GM19328 (cell line): ENCODE measurements at regions not wholly inside any gene's neighbourhood (a gene's known extent, or its start where the extent isn't known, plus 50 kb on each side); places are given as distances from the start of the nearest gene placed in this dataset.
"Not testable (repeated sequence)": the region's sequence is repeated elsewhere in the genome, so short reads cannot be mapped to it uniquely, and the experiment has no call there.

Experiments used
- ATAC-seq: cut with Tn5 transposase; IDR thresholded peaks from one replicate; pipeline ENCODE4 v1.9.1; 2021; ENCODE audit warnings: mild to moderate bottlenecking, moderate library complexity; ENCODE audit not compliant: unreplicated experiment

- no peak for ATAC-seq
Measured at GRCh38 chr7:91660734-91661356, 219.7 kb downstream of the MTERF1 start.

GRCh38 chr7:91661727-91662126 is 218.8 kb downstream of the MTERF1 start:
- ATAC-seq = no peak

- ATAC-seq = no peak
Measured at GRCh38 chr7:91668217-91668616, 212.3 kb downstream of the MTERF1 start.

GRCh38 chr7:91671245-91671644 is 209.3 kb downstream of the MTERF1 start:
- ATAC-seq = no peak

- ATAC-seq = no peak
Measured at GRCh38 chr7:91674470-91674869, 206.0 kb downstream of the MTERF1 start.

- no peak for ATAC-seq
Measured at GRCh38 chr7:91681718-91682117, 198.8 kb downstream of the MTERF1 start.

- no peak for ATAC-seq
Measured at GRCh38 chr7:91683823-91684222, 196.7 kb downstream of the MTERF1 start.

- no peak for ATAC-seq
Measured at GRCh38 chr7:91685544-91685943, 195.0 kb downstream of the MTERF1 start.

GRCh38 chr7:91690541-91691070 is 189.9 kb downstream of the MTERF1 start:
- ATAC-seq = no peak

- ATAC-seq = no peak
Measured at GRCh38 chr7:91691865-91692264, 188.6 kb downstream of the MTERF1 start.

- no peak for ATAC-seq
Measured at GRCh38 chr7:91692800-91693199, 187.7 kb downstream of the MTERF1 start.

- no peak for ATAC-seq
Measured at GRCh38 chr7:91694351-91694841, 186.1 kb downstream of the MTERF1 start.

GRCh38 chr7:91710881-91711280 is 169.6 kb downstream of the MTERF1 start:
- ATAC-seq = no peak

GRCh38 chr7:91713669-91714068 is 166.8 kb downstream of the MTERF1 start:
- no peak for ATAC-seq

- no peak for ATAC-seq
Measured at GRCh38 chr7:91717681-91718470, 162.6 kb downstream of the MTERF1 start.

- no peak for ATAC-seq
Measured at GRCh38 chr7:91719008-91719407, 161.5 kb downstream of the MTERF1 start.

GRCh38 chr7:91720260-91720937 is 160.1 kb downstream of the MTERF1 start:
- ATAC-seq = no peak

GRCh38 chr7:91722831-91723230 is 157.7 kb downstream of the MTERF1 start:
- no peak for ATAC-seq

GRCh38 chr7:91729046-91729445 is 151.5 kb downstream of the MTERF1 start:
- ATAC-seq = not testable (repeated sequence)

- no peak for ATAC-seq
Measured at GRCh38 chr7:91731976-91732375, 148.5 kb downstream of the MTERF1 start.

GRCh38 chr7:91749418-91749817 is 131.1 kb downstream of the MTERF1 start:
- no peak for ATAC-seq
